Left lung (tissue), 4 donors: ENCODE measurements at regions not wholly inside any gene's neighbourhood (a gene's known extent, or its start where the extent isn't known, plus 50 kb on each side); places are given as distances from the start of the nearest gene placed in this dataset.

Experiments
- ATAC-seq: fragments of 200-7000 bp; cut with Tn5 transposase; one replicate; pipeline ENCODE4 v1.9.1; 2020; ENCODE audit warnings: moderate library complexity
- DNase-seq, 4 donors: peaks; one replicate each; pipeline ENCODE4 v3.0.0-alpha.2; 2013 to 2020
- H3K27ac ChIP-seq, 2 donors: fragments of 200-600 bp; sonication (generic) in 1 of 2; one replicate each; pipeline versions ENCODE4 v1.5.0 to v1.8.0; 2020 to 2021
- H3K27me3 ChIP-seq, 2 donors: fragments of 200-600 bp; sonication (generic) in 1 of 2; one replicate each; pipeline versions ENCODE4 v1.5.0 to v1.8.0; 2020 to 2021
- H3K36me3 ChIP-seq, 2 donors: fragments of 200-600 bp; sonication (generic) in 1 of 2; one replicate each; pipeline versions ENCODE4 v1.5.0 to v1.8.0; 2020 to 2021
- H3K4me1 ChIP-seq, 2 donors: fragments of 200-600 bp; one replicate each; pipeline ENCODE4 v1.8.0; 2021
- H3K4me3 ChIP-seq, 2 donors: fragments of 200-600 bp; sonication (generic) in 1 of 2; one replicate each; pipeline versions ENCODE4 v1.5.0 to v1.8.0; 2020 to 2021; ENCODE audit warnings: mild to moderate bottlenecking in 1 of 2
- H3K9me3 ChIP-seq, 2 donors: fragments of 200-600 bp; sonication (generic) in 1 of 2; one replicate each; pipeline versions ENCODE4 v1.5.0 to v1.8.0; 2020 to 2021
- intact Hi-C, 2 donors: fragments of 100-400 bp; cut with DNase I; formaldehyde crosslinking; loops; one replicate each; pipeline versions ENCODE4 v1.11.2 to v1.14.2; 2022
- TF ChIP-seq, protein P1 (sequence below), 2 donors: fragments of 200-600 bp; sonication (generic) in 1 of 2; IDR thresholded peaks; one replicate each; pipeline versions ENCODE4 v1.5.0 to v1.8.0; 2021; ENCODE audit warnings: antibody characterized with exemption in 2 of 2
- donor health status: DM: no; HTN: yes; CAD: no.
- donor health status: DM: no; HTN: no; CAD: no.

DNA sequence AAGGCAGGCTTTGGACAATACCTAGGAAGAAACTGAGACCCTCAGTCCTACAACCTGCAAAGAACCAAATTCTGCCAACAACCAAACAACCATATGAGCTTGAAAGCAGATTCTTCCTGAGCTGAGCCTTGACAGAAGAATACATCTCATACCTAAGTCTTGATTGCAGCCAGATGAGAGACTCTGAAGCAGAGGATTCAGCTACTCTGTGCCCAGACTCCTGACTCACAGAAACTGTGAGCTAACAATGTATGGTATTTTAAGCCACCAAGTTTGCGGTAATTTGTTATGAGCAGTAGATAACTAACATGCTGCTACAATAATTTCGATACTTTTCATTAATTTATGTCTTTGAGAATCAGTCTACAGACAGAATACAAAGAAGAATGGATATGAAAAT lies 325.1 kb upstream of the CBLB start:
- Histone ChIP-seq H3K27ac (no peak overlapping the region), H3K27me3 (no peaks in the 10 kb centered on the region), H3K36me3 (no peaks in the 10 kb centered on the region), H3K4me3 (no peak overlapping the region), H3K9me3 (no peaks in the 10 kb centered on the region), H3K4me1 (no peaks in the 10 kb centered on the region)
- DNase-seq (no peak), ATAC-seq (no peak)
- TF ChIP-seq, protein P1, sequence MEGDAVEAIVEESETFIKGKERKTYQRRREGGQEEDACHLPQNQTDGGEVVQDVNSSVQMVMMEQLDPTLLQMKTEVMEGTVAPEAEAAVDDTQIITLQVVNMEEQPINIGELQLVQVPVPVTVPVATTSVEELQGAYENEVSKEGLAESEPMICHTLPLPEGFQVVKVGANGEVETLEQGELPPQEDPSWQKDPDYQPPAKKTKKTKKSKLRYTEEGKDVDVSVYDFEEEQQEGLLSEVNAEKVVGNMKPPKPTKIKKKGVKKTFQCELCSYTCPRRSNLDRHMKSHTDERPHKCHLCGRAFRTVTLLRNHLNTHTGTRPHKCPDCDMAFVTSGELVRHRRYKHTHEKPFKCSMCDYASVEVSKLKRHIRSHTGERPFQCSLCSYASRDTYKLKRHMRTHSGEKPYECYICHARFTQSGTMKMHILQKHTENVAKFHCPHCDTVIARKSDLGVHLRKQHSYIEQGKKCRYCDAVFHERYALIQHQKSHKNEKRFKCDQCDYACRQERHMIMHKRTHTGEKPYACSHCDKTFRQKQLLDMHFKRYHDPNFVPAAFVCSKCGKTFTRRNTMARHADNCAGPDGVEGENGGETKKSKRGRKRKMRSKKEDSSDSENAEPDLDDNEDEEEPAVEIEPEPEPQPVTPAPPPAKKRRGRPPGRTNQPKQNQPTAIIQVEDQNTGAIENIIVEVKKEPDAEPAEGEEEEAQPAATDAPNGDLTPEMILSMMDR (IDR thresholded peaks at IDR 0.05), result no peak
- intact Hi-C loops, result no loop called here

DNA sequence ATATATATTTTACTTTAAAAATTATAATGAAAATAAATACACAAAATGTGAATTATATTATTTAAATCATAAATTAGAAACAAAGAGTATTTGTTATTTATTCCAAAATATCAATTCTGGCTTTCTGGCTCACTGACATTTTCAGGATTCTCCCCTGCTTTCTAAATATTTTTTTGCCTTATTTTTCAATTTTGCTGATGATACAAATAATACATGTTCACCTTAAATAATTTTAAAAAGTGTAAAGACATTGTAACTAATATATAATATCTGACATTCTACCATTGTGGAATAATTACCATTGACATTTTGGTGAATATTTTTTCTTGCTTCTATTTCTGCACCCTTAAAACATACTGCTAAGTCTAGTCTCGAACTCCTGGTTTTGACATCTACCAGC lies 325.9 kb upstream of the CBLB start:
- Histone ChIP-seq H3K4me3 (no peak overlapping the region), H3K27ac (no peak overlapping the region), H3K4me1 (no peaks in the 10 kb centered on the region), H3K9me3 (no peaks in the 10 kb centered on the region), H3K27me3 (no peaks in the 10 kb centered on the region), H3K36me3 (no peaks in the 10 kb centered on the region)
- ATAC-seq (no peak), DNase-seq (no peak)
- TF ChIP-seq, protein P1 (IDR thresholded peaks at IDR 0.05), result no peak
- intact Hi-C loops, result no loop called here

DNA sequence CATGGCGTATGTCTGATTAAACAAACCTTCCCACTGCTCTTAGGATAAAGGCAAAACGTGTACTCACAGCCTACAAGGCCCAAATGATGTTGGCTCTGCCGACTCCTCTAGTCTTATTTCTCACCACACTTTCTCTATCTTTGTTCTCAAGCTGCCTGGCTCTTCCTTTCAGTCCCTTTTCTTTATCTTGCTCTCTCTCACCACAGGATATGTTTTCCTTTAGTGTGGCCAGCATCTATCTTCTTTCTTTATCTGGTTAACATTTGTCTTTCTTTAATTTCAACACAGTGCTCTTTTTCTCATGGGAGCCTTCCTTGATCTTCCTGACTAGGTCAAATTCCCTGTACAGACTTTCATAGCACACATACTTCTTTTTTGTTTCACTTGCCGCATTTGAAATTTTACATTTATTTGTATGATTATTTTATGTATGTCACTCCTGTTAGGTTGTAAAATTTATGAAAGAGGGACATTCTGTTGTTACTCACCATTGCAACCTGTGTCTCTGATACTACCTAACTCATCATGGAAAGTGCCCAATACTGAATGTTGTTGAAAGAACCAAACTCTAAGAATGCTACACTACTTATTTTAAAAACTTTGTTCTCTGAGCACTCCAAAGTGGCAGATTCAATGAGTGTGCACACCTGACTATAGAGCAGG lies 328.9 kb upstream of the CBLB start:
- Histone ChIP-seq H3K27me3 (no peaks in the 10 kb centered on the region), H3K4me3 (no peak overlapping the region), H3K36me3 (no peaks in the 10 kb centered on the region), H3K4me1 (no peaks in the 10 kb centered on the region), H3K27ac (no peak overlapping the region), H3K9me3 (no peaks in the 10 kb centered on the region)
- intact Hi-C loops, result no loop called here
- DNase-seq, result no peak
- ATAC-seq, result no peak
- TF ChIP-seq, protein P1 (IDR thresholded peaks at IDR 0.05), result no peak

DNA sequence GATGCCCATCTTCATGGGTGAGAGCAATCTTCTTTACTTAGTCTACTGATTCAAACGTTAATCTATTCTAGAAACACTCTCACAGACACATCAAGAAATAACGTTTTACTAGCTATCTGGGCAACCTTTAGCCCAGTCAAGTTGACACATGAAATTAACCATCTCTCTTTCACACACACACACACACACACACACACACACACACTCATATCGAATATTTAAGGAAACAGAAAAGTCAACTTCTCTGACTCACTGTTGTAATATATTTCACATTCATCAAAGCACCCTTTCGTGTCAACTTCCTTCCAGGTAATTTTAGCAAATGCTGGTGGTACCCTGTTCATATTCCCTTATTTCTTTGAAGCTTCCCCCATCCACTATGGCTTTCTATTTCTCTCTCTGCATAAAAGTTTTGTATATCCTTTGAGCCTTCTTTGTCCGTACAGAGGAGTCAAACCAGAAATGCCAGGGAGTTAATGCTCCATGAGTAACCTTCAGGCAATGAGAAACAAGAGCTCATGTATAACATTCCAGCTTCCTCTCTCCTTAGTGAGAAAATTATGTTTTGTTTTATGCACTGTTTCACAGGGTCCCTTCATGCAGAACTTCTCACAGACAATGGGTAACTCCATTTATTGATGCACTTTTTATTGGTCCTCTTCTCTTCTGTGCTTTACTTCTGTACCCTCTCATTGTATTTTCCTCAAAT lies 335.5 kb upstream of the CBLB start:
- H3K27me3 ChIP-seq, result no peaks in the 10 kb centered on the region
- no peak for DNase-seq
- peaks cover 0 to 7% of the 10 kb centered on the region in 2 donors for H3K4me1 ChIP-seq
- no peak overlapping the region for H3K27ac ChIP-seq
- H3K36me3 ChIP-seq, result no peaks in the 10 kb centered on the region
- no peaks in the 10 kb centered on the region for H3K9me3 ChIP-seq
- no peak overlapping the region for H3K4me3 ChIP-seq
- ATAC-seq, result no peak
- TF ChIP-seq, protein P1 (IDR thresholded peaks at IDR 0.05), result no peak
- intact Hi-C loops, result no loop called here

DNA sequence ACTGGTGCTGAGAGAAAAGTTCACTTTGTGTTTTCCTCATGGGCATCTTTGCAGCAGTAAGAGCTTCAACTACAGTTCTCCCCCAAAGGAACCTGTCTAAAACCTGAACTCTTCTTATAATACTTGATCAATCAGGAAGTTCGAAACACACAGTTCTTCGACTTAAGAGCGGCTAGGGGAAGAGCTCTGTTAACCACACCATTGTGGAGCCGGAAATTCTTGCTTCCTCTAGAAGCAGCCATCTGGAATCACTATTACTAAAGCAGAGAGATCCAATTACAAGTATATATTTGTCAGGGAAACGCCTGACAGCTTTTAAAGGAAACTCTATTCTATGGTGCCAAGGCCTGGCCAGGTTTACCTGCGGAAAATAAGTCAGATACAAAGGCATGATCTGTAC lies 337.3 kb upstream of the CBLB start:
- Histone ChIP-seq H3K9me3 (no peaks in the 10 kb centered on the region), H3K4me3 (no peak overlapping the region), H3K36me3 (no peaks in the 10 kb centered on the region), H3K27me3 (no peaks in the 10 kb centered on the region), H3K27ac (peak overlapping the region in 1 of 2 donors; percentile 24), H3K4me1 (peaks cover 0 to 7% of the 10 kb centered on the region in 2 donors)
- TF ChIP-seq, protein P1 (IDR thresholded peaks at IDR 0.05), result no peak
- intact Hi-C loops, result no loop called here
- no peak for DNase-seq
- ATAC-seq, result peak; percentile 42
